ENCODE measurements at regions not wholly inside any gene's neighbourhood (a gene's known extent, or its start where the extent isn't known, plus 50 kb on each side); places are given as distances from the start of the nearest gene placed in this dataset.

DNA sequence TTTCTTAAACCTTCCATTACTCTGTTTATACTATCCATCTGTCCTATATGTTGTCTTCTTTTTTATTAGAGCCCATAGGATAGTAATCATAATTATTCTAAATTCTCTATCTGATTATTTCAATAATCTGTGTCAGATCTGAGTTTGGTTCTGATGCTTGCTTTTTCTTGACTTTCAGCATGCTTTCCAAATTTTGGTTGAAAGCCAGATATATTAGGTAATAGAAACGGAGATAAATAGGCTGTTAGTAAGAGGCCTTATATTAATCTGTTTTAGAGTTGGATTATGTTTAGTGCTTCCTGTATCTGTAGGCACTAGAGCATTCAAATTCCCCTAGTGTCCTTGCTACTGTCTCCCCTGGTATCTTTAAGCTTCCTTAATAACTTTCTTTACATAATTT, 939.9 kb upstream of the GHITM start:
- H3F3A ChIP-seq (ENCODE audit: insufficient read depth): no peaks in the 10 kb centered on the region
- TF ChIP-seq EZH2phosphoT487 (conservative IDR thresholded peaks at IDR 0.05; ENCODE audit: low read length): no peak
- H3K4me2 ChIP-seq (ENCODE audit: low read depth, low read length, poor library complexity, severe bottlenecking): no peak overlapping the region
- H2AFZ ChIP-seq (ENCODE audit: low read depth, low read length, severe bottlenecking): no peak overlapping the region
- H4K20me1 ChIP-seq (ENCODE audit: low read depth, low read length): no peaks in the 10 kb centered on the region
- H3K9me3 ChIP-seq (ENCODE audit: insufficient read depth, low read length): no peaks in the 10 kb centered on the region
- H3K27ac ChIP-seq (ENCODE audit: low read depth, low read length): no peak overlapping the region
- no peaks in the 10 kb centered on the region for H3K27me3 ChIP-seq (ENCODE audit: low read length)
- H3K9ac ChIP-seq (ENCODE audit: low read length): no peak overlapping the region
- no peak overlapping the region for H3K4me3 ChIP-seq (ENCODE audit: insufficient read depth, low read length, poor library complexity, severe bottlenecking)
- H3K79me2 ChIP-seq (ENCODE audit: insufficient read depth, low read length): no peaks in the 10 kb centered on the region
- no peaks in the 10 kb centered on the region for H3K36me3 ChIP-seq (ENCODE audit: low read length)
- H3K9me2 ChIP-seq (replicated peaks; ENCODE audit: insufficient read depth, low read length): no peaks in the 10 kb centered on the region

DNA sequence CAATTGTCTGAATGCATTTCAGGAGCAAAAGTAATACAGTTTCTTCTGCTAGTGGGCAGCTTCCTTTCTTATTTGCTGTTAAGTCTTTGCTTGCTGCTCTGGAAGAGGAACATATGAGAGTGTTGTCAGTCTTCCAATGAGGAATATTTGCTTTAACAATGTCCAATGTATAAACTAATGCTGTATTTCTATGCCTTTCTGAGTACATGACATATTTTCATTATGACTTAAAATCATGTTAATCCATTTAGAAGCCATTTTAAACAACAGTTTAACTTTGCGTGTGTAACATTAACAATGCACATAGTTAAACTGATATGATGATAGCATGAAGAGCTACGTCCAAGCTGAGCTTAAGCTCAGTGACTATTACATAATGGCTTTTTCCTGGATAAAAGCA, 933.4 kb upstream of the GHITM start:
- no peaks in the 10 kb centered on the region for H3K36me3 ChIP-seq (ENCODE audit: low read length)
- no peak overlapping the region for H3K9ac ChIP-seq (ENCODE audit: low read length)
- no peak overlapping the region for H3K4me3 ChIP-seq (ENCODE audit: insufficient read depth, low read length, poor library complexity, severe bottlenecking)
- H3K9me3 ChIP-seq (ENCODE audit: insufficient read depth, low read length): no peaks in the 10 kb centered on the region
- no peak overlapping the region for H3K4me2 ChIP-seq (ENCODE audit: low read depth, low read length, poor library complexity, severe bottlenecking)
- H3F3A ChIP-seq (ENCODE audit: insufficient read depth): no peaks in the 10 kb centered on the region
- no peak for TF ChIP-seq EZH2phosphoT487 (conservative IDR thresholded peaks at IDR 0.05; ENCODE audit: low read length)
- TF ChIP-seq, protein P1, sequence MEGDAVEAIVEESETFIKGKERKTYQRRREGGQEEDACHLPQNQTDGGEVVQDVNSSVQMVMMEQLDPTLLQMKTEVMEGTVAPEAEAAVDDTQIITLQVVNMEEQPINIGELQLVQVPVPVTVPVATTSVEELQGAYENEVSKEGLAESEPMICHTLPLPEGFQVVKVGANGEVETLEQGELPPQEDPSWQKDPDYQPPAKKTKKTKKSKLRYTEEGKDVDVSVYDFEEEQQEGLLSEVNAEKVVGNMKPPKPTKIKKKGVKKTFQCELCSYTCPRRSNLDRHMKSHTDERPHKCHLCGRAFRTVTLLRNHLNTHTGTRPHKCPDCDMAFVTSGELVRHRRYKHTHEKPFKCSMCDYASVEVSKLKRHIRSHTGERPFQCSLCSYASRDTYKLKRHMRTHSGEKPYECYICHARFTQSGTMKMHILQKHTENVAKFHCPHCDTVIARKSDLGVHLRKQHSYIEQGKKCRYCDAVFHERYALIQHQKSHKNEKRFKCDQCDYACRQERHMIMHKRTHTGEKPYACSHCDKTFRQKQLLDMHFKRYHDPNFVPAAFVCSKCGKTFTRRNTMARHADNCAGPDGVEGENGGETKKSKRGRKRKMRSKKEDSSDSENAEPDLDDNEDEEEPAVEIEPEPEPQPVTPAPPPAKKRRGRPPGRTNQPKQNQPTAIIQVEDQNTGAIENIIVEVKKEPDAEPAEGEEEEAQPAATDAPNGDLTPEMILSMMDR (IDR thresholded peaks at IDR 0.05; ENCODE audit: insufficient read depth, low read length, poor library complexity, severe bottlenecking): no peak
- no peak overlapping the region for H3K27ac ChIP-seq (ENCODE audit: low read depth, low read length)
- H3K9me2 ChIP-seq (replicated peaks; ENCODE audit: insufficient read depth, low read length): no peaks in the 10 kb centered on the region
- H4K20me1 ChIP-seq (ENCODE audit: low read depth, low read length): no peaks in the 10 kb centered on the region
- no peaks in the 10 kb centered on the region for H3K79me2 ChIP-seq (ENCODE audit: insufficient read depth, low read length)
- no peaks in the 10 kb centered on the region for H3K27me3 ChIP-seq (ENCODE audit: low read length)
- H2AFZ ChIP-seq (ENCODE audit: low read depth, low read length, severe bottlenecking): no peak overlapping the region

DNA sequence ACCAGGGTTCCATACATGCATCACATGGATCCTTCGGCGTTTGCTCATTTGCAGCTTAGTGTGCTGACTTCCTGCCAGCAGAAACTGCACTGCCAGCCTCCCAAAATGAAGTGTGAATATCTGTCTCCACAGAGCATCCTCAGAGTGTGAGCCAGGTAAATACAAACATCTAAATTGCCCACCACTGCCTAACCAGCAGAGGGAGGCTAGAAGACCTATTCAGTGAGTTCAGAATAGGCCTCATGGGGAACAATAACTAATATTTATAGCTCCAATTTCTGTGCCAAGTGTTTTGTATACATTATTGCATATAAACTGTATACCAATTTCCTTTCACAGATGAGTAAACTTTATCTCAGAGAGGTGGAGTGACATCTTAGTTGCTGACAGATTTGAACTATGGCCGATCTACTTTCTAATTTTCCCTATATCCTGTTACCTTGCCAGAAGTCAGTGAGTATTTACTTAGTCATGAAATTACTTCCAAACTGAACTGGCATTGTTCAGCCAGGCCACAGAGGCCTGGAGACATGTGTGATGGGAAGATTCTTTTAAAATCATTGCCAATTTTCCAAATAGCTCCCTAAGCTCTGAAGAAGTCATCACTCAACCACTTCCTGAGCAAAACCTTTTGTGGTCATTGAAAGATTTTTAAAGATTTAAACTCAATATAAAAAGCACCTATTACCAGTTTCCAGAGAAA, 926.5 kb upstream of the GHITM start:
- TF ChIP-seq, protein P1 (IDR thresholded peaks at IDR 0.05; ENCODE audit: insufficient read depth, low read length, poor library complexity, severe bottlenecking): no peak
- no peak for TF ChIP-seq EZH2phosphoT487 (conservative IDR thresholded peaks at IDR 0.05; ENCODE audit: low read length)
- H3K9me2 ChIP-seq (replicated peaks; ENCODE audit: insufficient read depth, low read length): no peaks in the 10 kb centered on the region
- no peak overlapping the region for H3K27ac ChIP-seq (ENCODE audit: low read depth, low read length)
- no peak overlapping the region for H3K9ac ChIP-seq (ENCODE audit: low read length)
- no peaks in the 10 kb centered on the region for H3K27me3 ChIP-seq (ENCODE audit: low read length)
- H3K79me2 ChIP-seq (ENCODE audit: insufficient read depth, low read length): no peaks in the 10 kb centered on the region
- no peak overlapping the region for H3K4me2 ChIP-seq (ENCODE audit: low read depth, low read length, poor library complexity, severe bottlenecking)
- no peak overlapping the region for H3K4me3 ChIP-seq (ENCODE audit: insufficient read depth, low read length, poor library complexity, severe bottlenecking)
- H4K20me1 ChIP-seq (ENCODE audit: low read depth, low read length): no peaks in the 10 kb centered on the region
- H3K9me3 ChIP-seq (ENCODE audit: insufficient read depth, low read length): no peaks in the 10 kb centered on the region
- no peaks in the 10 kb centered on the region for H3F3A ChIP-seq (ENCODE audit: insufficient read depth)
- H2AFZ ChIP-seq (ENCODE audit: low read depth, low read length, severe bottlenecking): no peak overlapping the region
- H3K36me3 ChIP-seq (ENCODE audit: low read length): no peaks in the 10 kb centered on the region

DNA sequence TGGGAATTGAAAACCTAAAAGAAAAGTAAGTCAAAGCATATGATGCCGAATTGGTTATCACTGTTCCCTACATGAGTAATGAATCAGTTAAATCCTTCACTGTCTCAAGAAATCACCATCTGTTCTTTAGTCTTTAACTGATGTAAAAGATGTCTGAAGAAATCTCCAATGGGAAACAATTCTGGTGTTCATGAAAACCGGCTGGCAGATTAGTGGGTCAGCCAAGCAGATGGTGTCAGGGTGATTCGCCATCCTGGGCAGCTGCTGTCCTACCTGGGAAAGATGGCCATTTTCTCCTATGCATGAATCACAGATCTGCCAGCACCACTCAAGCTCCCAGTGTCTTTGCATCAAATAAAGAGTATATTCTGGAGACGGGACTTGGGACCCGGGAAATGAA, 925.2 kb upstream of the GHITM start:
- Histone ChIP-seq H3K79me2 (ENCODE audit: insufficient read depth, low read length) (no peaks in the 10 kb centered on the region), H4K20me1 (ENCODE audit: low read depth, low read length) (no peaks in the 10 kb centered on the region), H2AFZ (ENCODE audit: low read depth, low read length, severe bottlenecking) (no peak overlapping the region), H3K4me3 (ENCODE audit: insufficient read depth, low read length, poor library complexity, severe bottlenecking) (no peak overlapping the region), H3K27ac (ENCODE audit: low read depth, low read length) (no peak overlapping the region), H3F3A (ENCODE audit: insufficient read depth) (no peaks in the 10 kb centered on the region), H3K27me3 (ENCODE audit: low read length) (no peaks in the 10 kb centered on the region), H3K4me2 (ENCODE audit: low read depth, low read length, poor library complexity, severe bottlenecking) (no peak overlapping the region), H3K9ac (ENCODE audit: low read length) (no peak overlapping the region), H3K9me3 (ENCODE audit: insufficient read depth, low read length) (no peaks in the 10 kb centered on the region), H3K9me2 (replicated peaks; ENCODE audit: insufficient read depth, low read length) (no peaks in the 10 kb centered on the region), H3K36me3 (ENCODE audit: low read length) (no peaks in the 10 kb centered on the region)
- no peak for TF ChIP-seq EZH2phosphoT487 (conservative IDR thresholded peaks at IDR 0.05; ENCODE audit: low read length)
- TF ChIP-seq, protein P1 (IDR thresholded peaks at IDR 0.05; ENCODE audit: insufficient read depth, low read length, poor library complexity, severe bottlenecking): no peak

Data from SU-DHL-6 (cell line).